ENCODE measurements at regions not wholly inside any gene's neighbourhood (a gene's known extent, or its start where the extent isn't known, plus 50 kb on each side); places are given as distances from the start of the nearest gene placed in this dataset.
A peak's percentile ranks its signal among the peaks of the same experiment; 100 is the strongest.
"Not testable (repeated sequence)": the region's sequence is repeated elsewhere in the genome, so short reads cannot be mapped to it uniquely, and the experiment has no call there.

DNA sequence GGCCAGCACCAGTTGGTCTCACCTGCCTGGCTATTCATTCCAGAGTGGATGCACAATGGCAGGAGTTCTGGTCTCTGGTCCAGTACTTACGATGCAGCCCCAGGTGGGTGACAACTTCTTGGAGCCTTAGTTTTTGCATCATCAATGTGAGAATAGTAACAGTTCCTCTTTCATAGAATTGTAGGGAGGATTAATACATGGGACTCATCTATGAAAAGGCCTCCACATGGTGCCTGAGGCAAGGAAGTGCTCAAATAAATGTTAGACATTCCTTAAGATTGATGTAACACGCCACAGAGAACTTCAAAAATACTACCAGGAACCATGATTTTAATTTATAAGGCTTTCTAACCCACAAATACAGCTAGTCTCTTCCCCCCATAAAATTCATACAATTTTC, 120.1 kb upstream of the CHST15 start:
- DNase-seq (ENCODE audit: low spot score), result no peak

DNA sequence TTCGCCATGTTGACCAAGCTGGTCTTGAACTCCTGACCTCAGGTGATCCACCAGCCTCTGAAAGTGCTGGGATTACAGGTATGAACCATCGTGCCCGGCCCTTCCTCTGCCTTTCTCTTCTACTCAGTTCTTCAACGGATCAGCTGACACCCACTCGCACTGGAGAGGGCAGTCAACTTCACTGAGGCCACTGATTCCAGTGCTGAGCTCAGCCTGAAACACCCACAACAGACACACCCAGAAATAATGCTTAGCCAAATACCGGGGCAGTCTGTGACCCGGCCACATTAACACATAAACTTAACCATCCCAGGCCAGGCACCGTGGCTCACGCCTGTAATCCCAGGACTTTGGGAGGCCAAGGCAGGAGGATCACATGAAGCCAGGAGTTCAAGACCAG, 119.3 kb upstream of the CHST15 start:
- DNase-seq (ENCODE audit: low spot score), result no peak

DNA sequence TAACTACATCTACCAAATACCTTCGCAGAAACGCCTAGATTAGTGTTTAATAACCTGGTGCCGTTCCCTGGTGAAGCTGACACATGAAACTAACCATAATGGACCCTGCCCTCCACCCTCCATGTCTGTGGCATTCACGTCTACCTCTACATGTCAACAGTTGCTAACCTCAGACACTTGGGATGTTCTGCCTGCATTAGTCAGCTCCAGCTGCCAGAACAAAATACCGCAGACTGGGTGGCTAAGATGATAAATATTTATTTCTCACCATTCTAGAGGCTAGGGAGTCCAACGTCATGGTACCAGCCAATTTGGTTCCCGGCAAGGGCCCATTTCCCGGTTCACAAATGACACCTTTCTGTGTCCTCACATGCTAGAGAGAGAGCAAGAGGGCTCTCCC, 118.5 kb upstream of the CHST15 start:
- DNase-seq (ENCODE audit: low spot score), result no peak

DNA sequence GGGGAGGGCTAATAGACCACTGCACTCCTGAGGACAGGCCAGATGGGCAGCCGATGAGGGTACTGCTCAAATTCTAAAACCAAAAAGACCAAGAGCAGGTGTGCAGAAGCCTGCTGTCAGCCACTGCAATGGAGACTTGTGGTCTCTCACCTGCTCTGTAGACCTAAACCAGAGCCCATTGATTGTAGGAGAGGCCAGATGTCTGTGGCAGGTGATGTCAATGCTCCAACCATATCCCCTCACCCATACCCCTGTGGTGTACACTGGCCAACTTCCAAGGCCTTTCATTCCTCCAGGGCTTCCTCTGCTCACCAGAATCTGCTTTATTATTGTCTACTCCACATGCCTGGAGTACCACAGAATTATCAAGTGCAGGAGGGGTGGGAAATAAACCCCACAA, 116.9 kb upstream of the CHST15 start:
- no peak for DNase-seq (ENCODE audit: low spot score)

DNA sequence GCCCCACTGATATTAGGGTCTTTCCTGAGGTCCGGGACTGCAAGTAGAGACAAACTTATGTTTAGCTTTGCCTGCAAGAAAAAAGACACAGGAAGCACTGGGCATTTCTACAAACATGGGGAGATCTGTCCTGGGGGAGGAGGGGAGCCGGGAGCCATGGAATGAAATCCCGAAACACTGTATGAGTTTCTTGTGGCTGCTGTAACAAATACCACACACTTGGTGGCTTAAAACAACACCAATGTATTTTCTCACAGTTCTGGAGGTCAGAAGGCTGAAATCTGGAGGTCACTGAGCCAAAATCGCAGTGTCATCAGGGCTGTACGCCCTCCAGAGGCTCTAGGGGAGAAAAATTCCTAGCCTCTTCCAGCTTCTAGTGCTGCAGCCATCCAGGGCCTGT, 114.0 kb upstream of the CHST15 start:
- DNase-seq (ENCODE audit: low spot score), result no peak

DNA sequence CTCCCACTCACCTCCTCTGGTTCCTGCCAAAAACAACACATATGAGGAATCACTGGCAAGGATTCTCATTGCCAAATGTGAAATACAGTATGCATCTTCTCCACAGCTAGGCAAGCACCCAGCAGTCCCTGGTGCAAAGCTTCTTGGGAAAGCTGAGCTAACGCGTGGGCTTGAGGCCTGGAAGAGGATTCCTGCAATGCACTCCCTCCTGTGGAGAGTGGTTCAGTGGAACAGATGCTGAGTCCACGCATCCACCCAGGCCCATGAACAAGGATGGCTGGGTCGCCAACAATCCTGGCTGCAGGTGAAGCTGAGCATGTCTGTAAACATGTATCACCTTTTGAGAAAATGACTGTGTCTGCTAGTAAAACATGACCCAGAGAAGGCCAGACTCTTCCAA, 113.2 kb upstream of the CHST15 start:
- DNase-seq (ENCODE audit: low spot score), result no peak

DNA sequence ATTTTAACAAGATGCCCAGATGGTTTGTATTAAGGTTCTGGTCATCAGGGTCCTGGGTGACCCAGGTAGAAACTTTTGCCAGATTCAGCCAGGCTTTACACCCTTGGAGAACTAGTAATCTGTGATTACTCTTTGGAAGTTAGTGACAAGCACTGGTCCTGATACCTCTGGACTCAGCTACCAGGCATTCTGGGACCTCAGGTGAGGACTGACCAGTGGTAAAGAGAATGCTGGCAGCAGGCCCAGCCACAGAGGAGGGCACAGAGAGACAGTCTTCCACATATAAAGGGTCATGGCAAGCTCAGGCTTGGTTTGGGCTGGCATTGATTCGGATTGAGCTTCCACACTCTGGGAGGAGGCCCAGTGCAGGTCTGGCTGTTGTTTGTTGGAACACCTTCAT, 112.0 kb upstream of the CHST15 start:
- no peak for DNase-seq (ENCODE audit: low spot score)

DNA sequence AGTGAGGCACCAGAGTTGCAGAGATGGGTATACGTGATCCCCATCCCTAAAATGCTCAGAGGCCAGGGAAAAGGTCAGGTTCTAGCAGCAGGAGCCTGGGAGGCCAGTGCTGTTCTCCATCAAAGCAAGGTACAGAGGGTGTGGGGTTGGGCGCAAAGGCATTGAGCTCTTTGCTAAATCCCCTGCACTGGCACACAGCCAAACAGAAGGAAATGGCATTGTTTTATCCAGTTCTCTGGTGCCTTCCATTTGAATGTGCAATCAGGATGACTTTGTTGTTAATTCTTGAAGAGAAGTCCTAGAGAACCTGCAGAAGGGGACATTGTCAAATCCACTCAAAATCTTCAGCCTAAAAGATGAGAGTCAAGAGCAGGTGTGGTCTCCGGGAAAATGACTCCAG, 111.3 kb upstream of the CHST15 start:
- no peak for DNase-seq (ENCODE audit: low spot score)

DNA sequence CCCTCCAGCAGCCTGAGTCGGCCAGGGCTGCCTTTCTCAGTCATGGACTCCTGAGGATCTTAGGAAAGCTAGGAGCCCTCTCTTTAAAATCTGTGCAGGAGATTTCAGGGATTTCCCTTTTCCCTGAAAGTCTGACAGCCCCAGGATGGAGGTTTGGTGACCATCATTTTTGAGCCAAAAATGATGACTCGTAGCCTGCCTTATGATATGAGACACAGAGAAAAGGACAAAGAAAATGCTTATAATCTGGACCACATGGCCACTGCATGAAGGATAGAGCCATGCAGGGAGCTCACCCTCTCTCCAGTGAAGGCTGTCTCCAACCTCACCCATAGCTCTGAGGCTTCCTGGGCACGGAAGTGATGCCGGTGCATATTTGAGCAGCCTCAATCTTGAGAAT, 106.6 kb upstream of the CHST15 start:
- DNase-seq (ENCODE audit: low spot score), result no peak

DNA sequence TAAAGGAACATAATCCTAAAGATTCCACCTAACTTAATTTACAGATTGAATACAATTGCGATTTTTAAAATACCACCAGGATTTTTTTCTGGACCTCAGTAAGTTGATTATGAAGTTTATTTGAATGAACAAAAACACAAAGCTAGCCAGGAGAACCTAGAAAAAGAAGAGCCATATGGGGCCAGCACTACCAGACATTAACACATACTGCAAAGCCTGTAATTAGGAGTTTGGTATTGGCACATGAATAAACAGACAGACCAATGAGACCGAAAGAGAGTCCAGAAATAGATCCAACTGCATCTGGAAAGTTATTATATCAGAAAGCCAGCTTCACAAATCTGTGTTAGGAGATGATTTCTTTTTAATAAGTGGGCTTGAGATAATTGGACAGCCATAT, 105.5 kb upstream of the CHST15 start:
- DNase-seq (ENCODE audit: low spot score), result no peak

DNA sequence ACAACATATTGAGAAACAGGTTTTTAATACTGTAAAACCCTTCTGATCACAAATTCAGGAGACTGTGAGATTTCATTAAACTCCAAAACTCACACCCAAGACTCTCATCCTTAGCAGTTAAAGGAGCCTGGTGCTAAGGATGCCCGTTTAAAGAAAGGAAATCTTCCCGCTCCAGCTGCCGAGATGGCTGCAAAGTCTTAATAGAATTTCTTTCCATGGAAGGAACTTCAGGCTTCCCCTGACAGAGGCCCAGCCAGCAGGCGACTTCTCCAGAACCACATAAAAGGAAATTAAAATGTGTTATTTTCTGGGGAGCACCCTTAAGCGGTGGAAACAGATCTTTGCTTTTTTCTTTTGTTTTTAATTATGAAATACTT, 104.7 kb upstream of the CHST15 start:
- DNase-seq (ENCODE audit: low spot score), result no peak

DNA sequence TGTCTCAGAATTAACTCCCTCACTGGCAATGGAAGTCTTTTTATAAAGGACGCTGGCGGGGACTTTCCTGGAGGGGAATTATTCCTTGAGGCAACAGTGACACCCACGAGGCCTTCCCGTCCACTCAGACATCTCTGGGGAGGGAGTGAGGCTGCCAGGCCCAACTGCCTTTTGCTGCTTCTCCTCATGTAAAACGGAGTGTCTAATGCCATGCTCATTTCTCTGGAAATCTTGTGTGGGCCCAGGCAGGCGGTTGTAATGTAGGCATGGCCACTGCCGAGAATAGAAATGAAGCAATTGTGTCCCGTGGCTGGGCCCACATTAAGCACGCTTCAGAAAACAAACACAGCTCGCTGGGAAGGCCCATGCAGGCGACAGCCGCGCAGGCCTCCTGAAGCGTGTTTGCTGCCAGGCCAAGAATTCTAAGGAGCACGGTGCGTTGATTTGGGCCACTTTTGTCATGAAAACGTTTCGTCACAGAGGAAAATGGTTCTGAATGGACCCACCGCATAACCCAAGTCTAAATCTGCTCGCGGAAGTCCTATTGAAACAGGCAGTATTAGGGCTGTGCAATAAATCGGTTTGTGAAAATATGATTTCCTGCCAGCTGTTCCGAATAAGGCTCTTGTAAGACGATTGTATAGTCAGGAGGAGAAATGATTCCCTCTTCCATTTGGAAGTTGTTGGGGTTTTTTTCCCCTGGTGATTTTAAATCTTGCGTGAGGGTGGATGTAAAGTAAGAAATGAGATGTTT, 104.2 kb upstream of the CHST15 start:
- no peak for DNase-seq (ENCODE audit: low spot score)

DNA sequence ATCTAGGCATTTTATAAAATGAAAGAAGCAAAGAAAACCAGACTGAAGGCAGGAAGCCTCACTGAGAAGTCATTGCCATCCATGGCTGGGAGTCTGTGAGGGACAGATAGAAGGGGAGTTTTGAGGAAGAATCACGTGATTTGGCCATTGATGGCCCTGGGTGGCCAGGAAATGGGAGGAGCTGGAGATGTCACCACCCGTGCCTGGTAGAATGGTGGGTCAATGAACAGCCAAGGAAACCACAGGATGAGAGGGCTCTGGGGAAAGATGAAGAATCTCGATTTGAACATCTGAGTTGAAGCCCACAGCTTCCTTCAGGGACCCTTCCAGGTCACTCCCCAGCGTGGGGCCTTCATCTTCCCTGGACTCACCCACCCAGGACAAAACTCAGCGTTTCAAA, 103.3 kb upstream of the CHST15 start:
- DNase-seq (ENCODE audit: low spot score), result no peak

DNA sequence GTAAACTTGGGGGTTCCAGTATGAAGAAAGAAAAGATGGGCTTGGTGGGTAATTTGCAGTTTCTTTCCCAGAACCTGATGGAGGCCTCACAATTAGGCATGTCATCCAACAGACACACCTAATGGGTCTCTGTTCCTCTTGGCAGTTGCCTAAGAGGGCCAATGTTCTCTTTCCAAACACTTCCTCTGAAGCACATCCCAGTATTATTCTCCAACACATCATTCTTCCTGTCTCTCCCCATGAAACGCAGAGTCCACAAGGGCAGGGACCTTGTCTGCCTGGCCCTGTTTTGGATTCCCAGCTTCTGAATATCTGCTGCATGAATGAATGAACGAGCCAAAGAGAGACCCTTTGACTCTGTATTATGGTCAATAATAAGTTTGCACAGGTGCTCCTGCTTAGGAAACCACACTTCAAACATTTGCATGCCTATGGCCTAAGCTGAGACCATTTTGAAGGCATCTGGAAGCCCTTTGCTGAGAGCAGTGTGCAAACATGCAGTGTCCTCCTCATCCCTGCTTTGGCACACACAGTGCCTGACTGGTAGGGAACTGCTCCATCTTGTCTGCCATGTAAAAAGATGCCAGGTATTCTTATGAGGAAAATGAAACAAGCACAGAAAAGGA, 100.9 kb upstream of the CHST15 start:
- DNase-seq (ENCODE audit: low spot score), result peak; percentile 26

DNA sequence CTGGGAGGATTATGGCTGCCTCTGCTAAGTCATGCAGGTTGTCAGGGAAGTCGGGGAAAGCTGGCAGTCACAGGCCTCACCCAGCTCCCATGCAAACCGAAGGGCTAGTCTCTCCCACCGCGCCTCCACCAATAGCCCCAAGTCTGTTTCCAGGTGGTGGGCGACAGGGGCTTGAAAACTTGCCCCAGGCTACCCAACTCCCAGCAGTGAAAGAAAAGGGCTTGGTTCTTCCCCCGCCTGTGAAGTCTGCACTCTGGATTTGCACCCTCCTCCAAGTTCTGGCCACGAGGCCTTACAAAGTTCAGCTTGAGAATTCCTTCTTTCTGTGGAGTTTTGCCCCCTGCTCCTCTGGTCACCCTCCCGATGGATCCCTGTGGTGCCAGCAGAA, 99.9 kb upstream of the CHST15 start:
- peak; percentile 25 for DNase-seq (ENCODE audit: low spot score)

DNA sequence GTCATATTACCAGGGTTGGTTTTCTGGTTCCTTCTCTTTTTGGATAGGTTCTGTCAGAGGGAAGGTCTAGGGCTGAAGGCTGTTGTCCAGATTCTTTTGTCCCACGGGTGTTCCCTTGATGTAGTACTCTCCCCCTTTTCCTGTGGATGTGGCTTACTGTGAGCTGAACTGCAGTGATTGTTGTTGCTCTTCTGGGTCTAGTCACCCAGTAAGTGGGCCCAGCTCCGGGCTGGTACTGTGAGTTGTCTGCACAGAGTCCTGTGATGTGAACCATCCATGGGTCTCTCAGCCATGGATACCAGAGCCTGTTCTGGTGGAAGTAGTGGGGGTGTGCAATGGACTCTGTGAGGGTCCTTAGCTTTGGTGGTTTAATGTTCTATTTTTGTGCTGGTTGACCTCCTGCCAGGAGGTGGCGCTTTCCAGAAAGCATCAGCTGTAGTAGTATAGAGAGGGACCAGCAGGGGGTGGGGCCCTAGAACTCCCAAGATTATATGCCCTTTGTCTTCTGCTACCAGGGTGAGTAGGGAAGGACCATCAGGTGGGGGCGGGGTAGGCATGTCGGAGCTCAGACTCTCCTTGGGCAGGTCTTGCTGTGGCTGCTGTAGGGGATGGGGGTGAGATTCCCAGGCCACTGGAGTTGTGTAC, 99.4 kb upstream of the CHST15 start:
- peak; percentile 37 for DNase-seq (ENCODE audit: low spot score)

DNA sequence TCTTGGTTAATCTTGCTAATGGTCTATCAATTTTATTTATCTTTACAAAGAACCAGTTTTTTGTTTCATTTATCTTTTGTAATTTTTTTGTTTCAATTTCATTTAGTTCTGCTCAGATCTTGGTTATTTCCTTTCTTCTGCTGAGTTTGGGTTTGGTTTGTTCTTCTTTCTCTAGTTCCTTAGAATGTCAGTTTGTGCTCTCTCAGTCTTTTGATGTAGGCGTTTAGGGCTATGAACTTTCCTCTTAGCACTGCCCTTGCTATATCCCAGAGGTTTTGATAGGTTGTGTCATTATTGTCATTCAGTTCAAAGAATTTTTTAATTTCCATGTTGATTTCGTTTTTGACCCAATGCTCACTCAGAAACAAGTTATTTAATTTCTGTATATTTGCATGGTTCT, 97.1 kb upstream of the CHST15 start:
- not testable (repeated sequence) for DNase-seq (ENCODE audit: low spot score)

DNA sequence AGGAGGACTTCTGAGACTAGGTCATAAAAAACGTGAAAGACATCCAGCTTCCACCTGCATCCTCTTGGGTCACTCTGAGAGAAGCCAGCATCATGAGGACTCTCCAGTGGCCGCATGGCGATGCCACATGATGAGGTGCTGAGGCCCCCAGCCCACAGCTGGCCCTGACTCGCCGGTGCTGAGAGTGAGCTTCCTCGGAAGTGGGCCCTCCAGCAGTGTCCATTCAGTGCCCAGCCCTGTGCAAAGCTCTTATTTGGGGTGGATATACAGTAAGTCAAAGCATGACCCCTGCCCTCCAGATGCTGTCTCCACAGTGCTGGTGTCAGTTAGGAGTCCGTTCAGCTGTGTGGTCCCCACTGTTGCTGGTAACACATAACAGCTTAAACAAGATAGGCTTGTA, 93.6 kb upstream of the CHST15 start:
- DNase-seq (ENCODE audit: low spot score), result no peak

DNA sequence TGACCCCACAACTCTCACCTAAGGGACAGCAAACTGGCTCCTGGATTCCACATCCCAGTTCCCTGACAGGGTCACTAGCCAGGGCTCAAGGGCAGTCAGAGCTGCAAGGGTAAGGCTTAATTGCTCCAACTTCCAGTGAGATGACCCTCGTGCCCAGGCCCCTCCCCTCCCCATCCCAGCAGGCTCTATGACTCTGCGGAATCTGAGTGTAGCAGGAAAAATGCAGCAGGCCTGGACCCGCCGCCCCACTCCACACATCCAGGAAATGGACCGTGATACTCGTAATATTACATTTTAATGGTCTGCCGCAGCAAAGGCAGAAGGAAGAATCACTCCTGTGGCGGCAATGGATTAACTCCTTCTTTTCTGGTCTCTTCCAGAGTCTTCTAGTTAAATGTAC, 91.7 kb upstream of the CHST15 start:
- no peak for DNase-seq (ENCODE audit: low spot score)

DNA sequence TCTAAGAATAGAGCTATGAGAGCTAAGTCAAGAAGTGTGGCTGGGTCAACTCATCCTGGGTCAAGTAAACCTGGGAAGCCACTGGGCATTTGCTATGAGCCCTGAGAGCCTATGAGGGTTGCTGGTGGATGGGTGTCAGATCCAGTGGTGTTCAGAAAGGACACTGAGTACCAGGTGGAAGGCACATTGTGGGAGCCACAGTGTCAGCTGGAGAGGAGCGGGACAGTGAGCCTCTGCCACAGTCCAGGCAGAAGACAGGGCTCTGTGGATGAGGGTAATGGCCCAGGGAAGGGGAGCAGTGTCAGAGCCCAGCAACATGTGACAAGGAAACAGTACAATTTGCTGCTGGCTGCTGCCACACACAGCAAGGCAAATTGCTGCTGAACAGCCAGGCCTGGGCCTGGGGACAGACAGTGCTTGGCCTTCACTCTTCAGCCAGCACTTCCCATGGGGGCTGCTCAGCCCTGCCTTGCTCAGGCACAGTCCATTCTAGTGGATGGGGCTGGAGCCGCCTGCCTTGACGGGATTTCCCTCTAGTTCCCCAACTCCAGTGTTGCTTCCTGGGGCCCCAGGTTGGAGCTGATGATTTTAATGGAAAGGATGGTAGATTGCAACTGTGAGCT, 90.9 kb upstream of the CHST15 start:
- no peak for DNase-seq (ENCODE audit: low spot score)

DNA sequence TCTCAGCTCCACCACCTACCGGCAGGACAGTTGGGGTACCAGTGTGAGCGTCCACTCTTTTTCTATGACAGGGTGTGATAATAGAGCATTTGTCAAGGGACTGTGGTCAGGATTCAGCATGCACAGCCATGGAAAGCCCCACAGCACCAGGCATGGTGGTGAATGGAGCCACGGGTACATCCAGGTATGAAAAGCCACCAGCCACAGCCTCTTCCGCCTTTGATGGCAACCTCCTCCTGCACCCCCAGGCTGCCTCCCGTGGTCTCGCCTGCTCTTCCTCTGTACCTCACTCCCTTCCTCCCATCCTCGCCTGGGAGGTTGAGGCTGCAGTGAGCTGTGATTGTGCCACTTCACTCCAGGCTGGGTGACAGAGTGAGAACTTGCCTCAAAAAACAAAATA, 90.2 kb upstream of the CHST15 start:
- DNase-seq (ENCODE audit: low spot score), result no peak

DNA sequence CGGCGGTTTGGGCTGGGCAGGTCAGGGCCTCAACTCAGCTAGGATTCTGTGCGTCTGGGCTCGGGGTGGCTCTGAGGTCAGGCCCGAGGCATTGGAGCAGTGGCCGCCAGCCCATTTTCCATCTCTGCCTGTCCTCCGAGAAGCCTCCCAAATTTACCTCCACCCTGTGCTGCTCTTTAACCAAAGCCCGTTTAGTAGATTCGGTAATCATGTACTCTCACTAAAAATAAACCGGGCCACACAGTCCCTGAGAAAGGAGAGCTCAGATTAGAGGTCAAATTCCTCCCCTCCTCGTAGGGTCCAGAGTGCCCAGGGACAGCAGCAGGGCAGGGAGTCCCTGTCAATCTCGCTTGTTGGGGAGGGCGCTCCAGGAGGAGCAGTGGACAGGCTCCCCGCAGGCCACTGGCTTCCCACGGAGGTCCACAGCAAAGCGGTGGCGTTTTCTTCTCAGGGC, 88.7 kb upstream of the CHST15 start:
- no peak for DNase-seq (ENCODE audit: low spot score)

DNA sequence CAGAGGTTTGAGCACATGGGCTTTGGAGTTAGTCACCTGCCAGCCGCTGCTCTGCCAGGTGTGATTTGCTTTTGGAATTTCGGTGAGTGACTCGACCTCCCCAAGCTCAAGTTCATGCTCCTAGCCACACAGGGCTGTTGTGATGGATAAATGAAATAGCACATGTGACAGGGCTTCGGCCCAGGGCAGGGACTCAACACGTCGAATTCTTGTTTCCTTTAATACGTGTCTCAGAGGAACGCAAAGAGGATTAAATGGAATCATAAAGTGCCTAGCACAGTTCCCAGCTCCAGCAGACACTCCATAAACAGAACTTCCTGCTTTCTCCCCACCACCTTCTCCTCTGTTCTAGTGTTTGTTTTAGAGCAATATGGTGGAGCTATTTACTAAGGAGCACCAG, 88.3 kb upstream of the CHST15 start:
- DNase-seq (ENCODE audit: low spot score), result no peak

Measured in left forelimb (tissue), 1 donor.